K562 (cell line): ENCODE measurements at regions not wholly inside any gene's neighbourhood (a gene's known extent, or its start where the extent isn't known, plus 50 kb on each side); places are given as distances from the start of the nearest gene placed in this dataset.

Experiments
- ASH1L ChIP-seq: fragments of 450-650 bp; IDR thresholded peaks from 2 replicates; pipeline ENCODE4 v1.6.1; 2018; ENCODE audit warnings: borderline replicate concordance, mild to moderate bottlenecking, low read depth; ENCODE audit not compliant: partially characterized antibody
- CBX8 ChIP-seq: fragments of 200-600 bp; sonication (generic); IDR thresholded peaks from 2 replicates; pipeline ENCODE4 v1.6.1; 2012; ENCODE audit warnings: borderline replicate concordance, mixed run types, low read depth, mild to moderate bottlenecking, moderate library complexity, mixed read lengths, low read length, control low read depth, inconsistent platforms; ENCODE audit not compliant: poor library complexity, severe bottlenecking; ENCODE audit errors: extremely low read depth
- CREB1 ChIP-seq, 2 experiments: sonication (generic) in 1 of 2; formaldehyde crosslinking in 1 of 2; IDR thresholded peaks; 2 replicates each; pipeline versions ENCODE4 v1.6.1 to v1.8.0; 2012 to 2022; ENCODE audit warnings: inconsistent platforms in 1 of 2, mild to moderate bottlenecking in 1 of 2, missing genetic modification reagents in 1 of 2, moderate library complexity in 1 of 2
- CTBP1 ChIP-seq: fragments of 450-650 bp; IDR thresholded peaks from 2 replicates; pipeline ENCODE4 v1.6.1; 2016; ENCODE audit warnings: borderline replicate concordance
- JUN ChIP-seq, 2 experiments: sonication (generic) in 1 of 2; formaldehyde crosslinking in 1 of 2; IDR thresholded peaks; 2 replicates each; pipeline versions ENCODE4 v1.6.1 to v1.8.0; 2012 to 2022; ENCODE audit warnings: borderline replicate concordance in 2 of 2, mild to moderate bottlenecking in 2 of 2, improper control_type of control experiment in 1 of 2, low read depth in 1 of 2, low read length in 1 of 2, missing genetic modification reagents in 1 of 2
- KAT2B ChIP-seq: IDR thresholded peaks from one replicate; pipeline ENCODE4 v1.6.1; 2012; ENCODE audit warnings: low read depth, mild to moderate bottlenecking, control low read depth, inconsistent platforms, low read length, moderate library complexity
- MECOM ChIP-seq: fragments of 250-450 bp; sonication (Bioruptor Pico); IDR thresholded peaks from 2 replicates; pipeline ENCODE4 v1.8.0; 2022; ENCODE audit warnings: inconsistent platforms
- NELFE ChIP-seq: IDR thresholded peaks from 2 replicates; pipeline ENCODE4 v1.6.1; 2011; ENCODE audit warnings: mild to moderate bottlenecking; ENCODE audit not compliant: insufficient read depth, insufficient read length
- RBBP5 ChIP-seq: fragments of 200-600 bp; sonication (generic); IDR thresholded peaks from 2 replicates; pipeline ENCODE4 v1.6.1; 2012; ENCODE audit warnings: borderline replicate concordance, mild to moderate bottlenecking, low read length, control low read depth, inconsistent platforms; ENCODE audit not compliant: insufficient read depth, poor library complexity, severe bottlenecking
- SMAD3 ChIP-seq: fragments of 450-650 bp; formaldehyde crosslinking; conservative IDR thresholded peaks from 2 replicates; pipeline ENCODE4 v1.4.0; 2020; ENCODE audit warnings: mild to moderate bottlenecking
- TGIF2 ChIP-seq: sonication (generic); formaldehyde crosslinking; IDR thresholded peaks from 2 replicates; pipeline ENCODE4 v1.8.1; 2022; ENCODE audit warnings: mild to moderate bottlenecking, missing genetic modification reagents, moderate library complexity
- ZBTB1 ChIP-seq: sonication (generic); formaldehyde crosslinking; IDR thresholded peaks from 2 replicates; pipeline ENCODE4 v1.8.1; 2023; ENCODE audit warnings: missing genetic modification reagents, low read depth, mild to moderate bottlenecking, borderline replicate concordance
- ZFP1 ChIP-seq: fragments of 450-650 bp; formaldehyde crosslinking; IDR thresholded peaks from 2 replicates; pipeline ENCODE4 v1.4.0; 2020; ENCODE audit warnings: mild to moderate bottlenecking, mixed read lengths
- TF ChIP-seq, protein P1 (sequence below): IDR thresholded peaks from 3 replicates; pipeline ENCODE4 v1.6.1; 2011; ENCODE audit warnings: borderline replicate concordance, mild to moderate bottlenecking; ENCODE audit not compliant: insufficient read length, insufficient read depth
- TF ChIP-seq, protein P2 (sequence below): sonication (generic); formaldehyde crosslinking; IDR thresholded peaks from 2 replicates; pipeline ENCODE4 v1.8.1; 2022; ENCODE audit warnings: missing genetic modification reagents
- TF ChIP-seq, protein P3 (sequence below): sonication (generic); formaldehyde crosslinking; IDR thresholded peaks from 2 replicates; pipeline ENCODE4 v1.5.0; 2020; ENCODE audit warnings: missing genetic modification reagents

DNA sequence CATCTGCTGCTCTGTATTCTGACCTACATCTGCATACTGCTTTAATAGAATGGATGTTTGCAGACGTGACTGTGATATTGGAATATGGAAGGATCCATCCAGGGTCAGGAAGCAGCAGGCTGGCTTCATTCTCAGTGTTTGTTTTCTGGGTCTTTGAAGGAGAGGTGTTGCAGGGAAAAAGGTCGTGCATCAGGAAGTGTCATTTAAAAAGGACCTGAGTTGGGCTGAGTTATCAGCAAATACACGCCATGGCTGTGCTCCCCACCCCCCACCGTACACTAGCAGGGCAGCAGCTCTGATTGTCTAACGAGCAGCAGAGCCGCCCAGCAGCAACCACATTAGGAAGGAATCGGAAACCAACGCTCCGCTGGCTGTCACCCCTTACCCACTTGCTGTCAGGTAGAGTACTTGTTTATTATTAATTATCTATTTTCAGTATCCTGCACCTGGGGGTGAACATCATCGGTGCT is 63.1 kb upstream of the STEAP1B start (continued):
- TF ChIP-seq, protein P1, sequence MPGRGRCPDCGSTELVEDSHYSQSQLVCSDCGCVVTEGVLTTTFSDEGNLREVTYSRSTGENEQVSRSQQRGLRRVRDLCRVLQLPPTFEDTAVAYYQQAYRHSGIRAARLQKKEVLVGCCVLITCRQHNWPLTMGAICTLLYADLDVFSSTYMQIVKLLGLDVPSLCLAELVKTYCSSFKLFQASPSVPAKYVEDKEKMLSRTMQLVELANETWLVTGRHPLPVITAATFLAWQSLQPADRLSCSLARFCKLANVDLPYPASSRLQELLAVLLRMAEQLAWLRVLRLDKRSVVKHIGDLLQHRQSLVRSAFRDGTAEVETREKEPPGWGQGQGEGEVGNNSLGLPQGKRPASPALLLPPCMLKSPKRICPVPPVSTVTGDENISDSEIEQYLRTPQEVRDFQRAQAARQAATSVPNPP = no peak
- no peak for TF ChIP-seq SMAD3
- TF ChIP-seq ZFP1 = no peak
- no peak for TF ChIP-seq JUN (IDR thresholded peaks at IDR 0.05; ENCODE audit: borderline replicate concordance, low read depth, low read length)
- TF ChIP-seq JUN (CRISPR knock-in tag; IDR thresholded peaks at IDR 0.05; ENCODE audit: borderline replicate concordance) = no peak
- no peak for TF ChIP-seq TGIF2 (CRISPR knock-in tag)
- TF ChIP-seq CTBP1 = peak; percentile 46; the same call in 1 of the 2 replicates
- TF ChIP-seq MECOM (CRISPR knock-in tag) = no peak
- TF ChIP-seq, protein P2, sequence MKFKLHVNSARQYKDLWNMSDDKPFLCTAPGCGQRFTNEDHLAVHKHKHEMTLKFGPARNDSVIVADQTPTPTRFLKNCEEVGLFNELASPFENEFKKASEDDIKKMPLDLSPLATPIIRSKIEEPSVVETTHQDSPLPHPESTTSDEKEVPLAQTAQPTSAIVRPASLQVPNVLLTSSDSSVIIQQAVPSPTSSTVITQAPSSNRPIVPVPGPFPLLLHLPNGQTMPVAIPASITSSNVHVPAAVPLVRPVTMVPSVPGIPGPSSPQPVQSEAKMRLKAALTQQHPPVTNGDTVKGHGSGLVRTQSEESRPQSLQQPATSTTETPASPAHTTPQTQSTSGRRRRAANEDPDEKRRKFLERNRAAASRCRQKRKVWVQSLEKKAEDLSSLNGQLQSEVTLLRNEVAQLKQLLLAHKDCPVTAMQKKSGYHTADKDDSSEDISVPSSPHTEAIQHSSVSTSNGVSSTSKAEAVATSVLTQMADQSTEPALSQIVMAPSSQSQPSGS (CRISPR knock-in tag) = no peak
- TF ChIP-seq CBX8 = no peak
- no peak for TF ChIP-seq CREB1 (IDR thresholded peaks at IDR 0.05)
- no peak for TF ChIP-seq CREB1 (CRISPR knock-in tag; IDR thresholded peaks at IDR 0.05)
- no peak for TF ChIP-seq NELFE
- no peak for TF ChIP-seq ZBTB1 (CRISPR knock-in tag)
- TF ChIP-seq, protein P3, sequence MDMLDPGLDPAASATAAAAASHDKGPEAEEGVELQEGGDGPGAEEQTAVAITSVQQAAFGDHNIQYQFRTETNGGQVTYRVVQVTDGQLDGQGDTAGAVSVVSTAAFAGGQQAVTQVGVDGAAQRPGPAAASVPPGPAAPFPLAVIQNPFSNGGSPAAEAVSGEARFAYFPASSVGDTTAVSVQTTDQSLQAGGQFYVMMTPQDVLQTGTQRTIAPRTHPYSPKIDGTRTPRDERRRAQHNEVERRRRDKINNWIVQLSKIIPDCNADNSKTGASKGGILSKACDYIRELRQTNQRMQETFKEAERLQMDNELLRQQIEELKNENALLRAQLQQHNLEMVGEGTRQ = no peak
- no peak for TF ChIP-seq RBBP5
- TF ChIP-seq ASH1L = no peak
- TF ChIP-seq KAT2B = no peak
